ENCODE measurements at regions not wholly inside any gene's neighbourhood (a gene's known extent, or its start where the extent isn't known, plus 50 kb on each side); places are given as distances from the start of the nearest gene placed in this dataset.

DNA sequence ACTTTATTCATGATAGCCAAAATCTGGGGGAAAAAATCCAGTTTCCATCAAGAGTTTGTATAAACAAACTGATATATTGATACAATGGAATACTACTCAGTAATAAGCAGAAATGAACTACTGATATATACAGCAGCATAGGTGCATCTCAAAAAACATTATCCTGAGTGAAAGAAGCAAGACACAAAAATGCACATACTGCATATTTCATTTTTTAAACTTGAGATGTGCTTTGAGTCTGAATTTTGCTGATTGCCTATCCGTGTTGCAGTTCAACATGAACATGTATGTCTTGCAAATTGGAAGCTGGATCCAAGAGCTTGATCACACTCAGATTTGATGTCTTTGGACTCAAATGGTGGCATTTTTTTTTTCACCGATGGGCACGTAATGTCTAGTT lies 132.4 kb downstream of the TSEN15 start:
- TF ChIP-seq POLR2AphosphoS5 (IDR thresholded peaks at IDR 0.05), result no peak
- TF ChIP-seq, protein P1, sequence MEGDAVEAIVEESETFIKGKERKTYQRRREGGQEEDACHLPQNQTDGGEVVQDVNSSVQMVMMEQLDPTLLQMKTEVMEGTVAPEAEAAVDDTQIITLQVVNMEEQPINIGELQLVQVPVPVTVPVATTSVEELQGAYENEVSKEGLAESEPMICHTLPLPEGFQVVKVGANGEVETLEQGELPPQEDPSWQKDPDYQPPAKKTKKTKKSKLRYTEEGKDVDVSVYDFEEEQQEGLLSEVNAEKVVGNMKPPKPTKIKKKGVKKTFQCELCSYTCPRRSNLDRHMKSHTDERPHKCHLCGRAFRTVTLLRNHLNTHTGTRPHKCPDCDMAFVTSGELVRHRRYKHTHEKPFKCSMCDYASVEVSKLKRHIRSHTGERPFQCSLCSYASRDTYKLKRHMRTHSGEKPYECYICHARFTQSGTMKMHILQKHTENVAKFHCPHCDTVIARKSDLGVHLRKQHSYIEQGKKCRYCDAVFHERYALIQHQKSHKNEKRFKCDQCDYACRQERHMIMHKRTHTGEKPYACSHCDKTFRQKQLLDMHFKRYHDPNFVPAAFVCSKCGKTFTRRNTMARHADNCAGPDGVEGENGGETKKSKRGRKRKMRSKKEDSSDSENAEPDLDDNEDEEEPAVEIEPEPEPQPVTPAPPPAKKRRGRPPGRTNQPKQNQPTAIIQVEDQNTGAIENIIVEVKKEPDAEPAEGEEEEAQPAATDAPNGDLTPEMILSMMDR (IDR thresholded peaks at IDR 0.05), result no peak
- TF ChIP-seq POLR2A (IDR thresholded peaks at IDR 0.05), result no peak

All from prostate gland (tissue), 2 donors.